ENCODE measurements at regions not wholly inside any gene's neighbourhood (a gene's known extent, or its start where the extent isn't known, plus 50 kb on each side); places are given as distances from the start of the nearest gene placed in this dataset.

GRCh38 chr9:2313512-2313911 is 298.4 kb downstream of the SMARCA2 start:
- TF ChIP-seq CTCF (conservative IDR thresholded peaks at IDR 0.05; ENCODE audit: low read depth, low read length), result no peak

GRCh38 chr9:2317591-2317990 is 302.4 kb downstream of the SMARCA2 start:
- no peak for TF ChIP-seq CTCF (conservative IDR thresholded peaks at IDR 0.05; ENCODE audit: low read depth, low read length)
- DNase-seq (ENCODE audit: low read depth), result no peak
- no peak overlapping the region for H3K4me3 ChIP-seq (ENCODE audit: low read length)

More at GRCh38 chr9:2313512-2313911, 298.4 kb downstream of the SMARCA2 start:
- DNase-seq (ENCODE audit: low read depth), result no peak
- H3K4me3 ChIP-seq (ENCODE audit: low read length), result no peak overlapping the region

GRCh38 chr9:2319421-2319820 is 302.2 kb upstream of the VLDLR start:
- DNase-seq (ENCODE audit: low read depth), result no peak
- no peak for TF ChIP-seq CTCF (conservative IDR thresholded peaks at IDR 0.05; ENCODE audit: low read depth, low read length)
- H3K4me3 ChIP-seq (ENCODE audit: low read length), result no peak overlapping the region

- no peak overlapping the region for H3K4me3 ChIP-seq (ENCODE audit: low read length)
- TF ChIP-seq CTCF (conservative IDR thresholded peaks at IDR 0.05; ENCODE audit: low read depth, low read length), result no peak
- DNase-seq (ENCODE audit: low read depth), result no peak
Observed at GRCh38 chr9:2320114-2320513, 301.5 kb upstream of the VLDLR start.

GRCh38 chr9:2320632-2321031 is 301.0 kb upstream of the VLDLR start:
- no peak for TF ChIP-seq CTCF (conservative IDR thresholded peaks at IDR 0.05; ENCODE audit: low read depth, low read length)
- DNase-seq (ENCODE audit: low read depth), result no peak
- no peak overlapping the region for H3K4me3 ChIP-seq (ENCODE audit: low read length)

GRCh38 chr9:2321523-2322148 is 300.0 kb upstream of the VLDLR start:
- H3K4me3 ChIP-seq (ENCODE audit: low read length), result no peak overlapping the region
- no peak for DNase-seq (ENCODE audit: low read depth)
- TF ChIP-seq CTCF (conservative IDR thresholded peaks at IDR 0.05; ENCODE audit: low read depth, low read length), result peak; percentile 19

- no peak for TF ChIP-seq CTCF (conservative IDR thresholded peaks at IDR 0.05; ENCODE audit: low read depth, low read length)
- no peak overlapping the region for H3K4me3 ChIP-seq (ENCODE audit: low read length)
- DNase-seq (ENCODE audit: low read depth), result no peak
Observed at GRCh38 chr9:2324742-2325141, 296.8 kb upstream of the VLDLR start.
